ENCODE measurements at regions not wholly inside any gene's neighbourhood (a gene's known extent, or its start where the extent isn't known, plus 50 kb on each side); places are given as distances from the start of the nearest gene placed in this dataset.
A peak's percentile ranks its signal among the peaks of the same experiment; 100 is the strongest.

DNA sequence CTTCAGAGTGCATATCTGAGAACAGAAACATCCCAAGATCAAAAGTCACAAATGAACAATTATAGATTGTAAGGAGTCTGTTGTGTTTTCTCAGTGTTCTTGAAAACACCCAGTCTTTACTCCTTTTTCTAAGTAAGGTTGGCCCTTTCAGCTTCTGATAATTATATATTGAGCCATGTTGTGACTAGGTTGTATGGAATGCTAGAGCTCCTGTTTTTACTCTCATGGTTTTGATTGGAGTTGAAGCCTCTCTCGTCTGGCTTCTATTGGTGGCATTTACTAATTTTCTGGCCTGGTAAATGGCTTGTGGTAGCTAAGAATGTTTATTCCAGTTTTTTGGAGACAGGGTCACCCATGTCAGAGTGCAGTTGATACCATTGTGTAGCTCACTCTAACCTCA, 84.7 kb downstream of the NDUFS5 start:
- H3K9ac ChIP-seq (ENCODE audit: insufficient read depth, low read length, poor library complexity, severe bottlenecking) = no peak overlapping the region
- H3K9me3 ChIP-seq (replicated peaks in 1 of 2; ENCODE audit: control insufficient read depth in 1 of 2, insufficient read depth in 1 of 2, low read length in 2 of 2) = no peaks in the 10 kb centered on the region
- no peak for DNase-seq
- peaks cover 11 to 18% of the 10 kb centered on the region in 2 donors for H3K4me1 ChIP-seq (ENCODE audit: control insufficient read depth in 1 of 2, insufficient read depth in 2 of 2, low read length in 2 of 2)
- H3K4me3 ChIP-seq (replicated peaks in 1 of 3; ENCODE audit: low read depth in 2 of 3, low read length in 3 of 3) = no peak overlapping the region
- no peak overlapping the region for H3K27ac Mint-ChIP-seq
- peaks cover 2 to 23% of the 10 kb centered on the region in 2 donors for H3K27me3 ChIP-seq (ENCODE audit: control insufficient read depth in 2 of 2, insufficient read depth in 2 of 2, low read length in 2 of 2)
- no CpG with 5 or more reads among the region's 1 CpG for WGBS (ENCODE audit: insufficient coverage)
- peaks cover 10% of the 10 kb centered on the region for H3K79me2 ChIP-seq (ENCODE audit: insufficient read depth, low read length)
- no peak overlapping the region for H3K27ac ChIP-seq (ENCODE audit: low read depth in 1 of 2, low read length in 2 of 2)
- peaks cover 0 to 5% (median 0%) of the 10 kb centered on the region in 7 donors for H3K9me3 Mint-ChIP-seq
- H2AFZ ChIP-seq (ENCODE audit: insufficient read depth, low read depth, low read length, poor library complexity, severe bottlenecking) = no peak overlapping the region
- H3K27me3 Mint-ChIP-seq (ENCODE audit: low read depth in 3 of 3) = peaks cover 4 to 9% (median 7%) of the 10 kb centered on the region in 3 donors
- no peak overlapping the region for H3K4me2 ChIP-seq (replicated peaks; ENCODE audit: extremely low read depth, low read length, poor library complexity, severe bottlenecking)
- H3K36me3 ChIP-seq (replicated peaks in 1 of 2; ENCODE audit: control insufficient read depth in 1 of 2, insufficient read depth in 2 of 2, low read length in 2 of 2) = no peaks in the 10 kb centered on the region
- peaks cover 0 to 4% of the 10 kb centered on the region in 2 donors for H3K36me3 Mint-ChIP-seq
- peaks cover 39% of the 10 kb centered on the region for H4K20me1 ChIP-seq (ENCODE audit: insufficient read depth, low read length)
- intact Hi-C loops (cut with micrococcal nuclease) = no loop called here
- peaks cover 5% of the 10 kb centered on the region for H3K4me1 Mint-ChIP-seq
- no peak overlapping the region for H3K4me3 Mint-ChIP-seq
- TF ChIP-seq, protein P1, sequence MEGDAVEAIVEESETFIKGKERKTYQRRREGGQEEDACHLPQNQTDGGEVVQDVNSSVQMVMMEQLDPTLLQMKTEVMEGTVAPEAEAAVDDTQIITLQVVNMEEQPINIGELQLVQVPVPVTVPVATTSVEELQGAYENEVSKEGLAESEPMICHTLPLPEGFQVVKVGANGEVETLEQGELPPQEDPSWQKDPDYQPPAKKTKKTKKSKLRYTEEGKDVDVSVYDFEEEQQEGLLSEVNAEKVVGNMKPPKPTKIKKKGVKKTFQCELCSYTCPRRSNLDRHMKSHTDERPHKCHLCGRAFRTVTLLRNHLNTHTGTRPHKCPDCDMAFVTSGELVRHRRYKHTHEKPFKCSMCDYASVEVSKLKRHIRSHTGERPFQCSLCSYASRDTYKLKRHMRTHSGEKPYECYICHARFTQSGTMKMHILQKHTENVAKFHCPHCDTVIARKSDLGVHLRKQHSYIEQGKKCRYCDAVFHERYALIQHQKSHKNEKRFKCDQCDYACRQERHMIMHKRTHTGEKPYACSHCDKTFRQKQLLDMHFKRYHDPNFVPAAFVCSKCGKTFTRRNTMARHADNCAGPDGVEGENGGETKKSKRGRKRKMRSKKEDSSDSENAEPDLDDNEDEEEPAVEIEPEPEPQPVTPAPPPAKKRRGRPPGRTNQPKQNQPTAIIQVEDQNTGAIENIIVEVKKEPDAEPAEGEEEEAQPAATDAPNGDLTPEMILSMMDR (IDR thresholded peaks at IDR 0.05) = no peak

DNA sequence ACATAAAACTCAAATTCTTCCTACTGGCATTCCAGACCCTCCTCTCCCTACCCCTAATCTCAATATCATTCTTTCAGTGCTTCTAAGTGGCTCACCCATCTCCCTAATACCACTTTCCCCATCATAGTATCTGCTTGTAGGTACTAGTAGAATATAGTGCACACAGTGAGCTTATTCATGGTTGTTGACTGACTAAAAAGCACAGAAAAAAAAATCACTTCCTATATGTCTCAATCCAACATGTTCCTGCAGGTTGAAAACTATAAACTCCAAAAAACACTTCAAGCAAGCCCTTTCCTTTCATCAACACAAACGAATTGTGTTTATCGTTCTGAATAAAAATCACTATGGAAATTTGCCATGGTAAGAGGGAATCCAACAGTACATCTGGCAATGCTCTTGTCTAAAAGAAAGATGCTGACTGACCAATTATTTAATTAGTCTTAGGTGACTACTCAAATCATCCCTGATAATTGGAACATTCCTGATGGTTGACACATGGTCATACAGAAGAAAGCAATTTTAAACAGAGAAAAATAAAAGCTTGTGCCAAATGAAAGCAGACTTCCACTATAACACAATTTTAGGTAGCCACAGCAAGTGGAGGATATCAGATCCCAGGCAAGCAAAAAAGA, 87.1 kb downstream of the NDUFS5 start:
- no peak overlapping the region for H3K4me3 ChIP-seq (replicated peaks in 1 of 3; ENCODE audit: low read depth in 2 of 3, low read length in 3 of 3)
- TF ChIP-seq, protein P1 (IDR thresholded peaks at IDR 0.05) = no peak
- Mint-ChIP-seq H3K4me3 (no peak overlapping the region), H3K9me3 (peaks cover 0 to 3% (median 0%) of the 10 kb centered on the region in 7 donors), H3K27me3 (ENCODE audit: low read depth in 3 of 3) (peaks cover 0 to 3% (median 2%) of the 10 kb centered on the region in 3 donors), H3K4me1 (peaks cover 5% of the 10 kb centered on the region), H3K36me3 (peaks cover 0 to 2% of the 10 kb centered on the region in 2 donors), H3K27ac (peak overlapping the region in 1 of 7 donors; percentile 23)
- H3K9me3 ChIP-seq (replicated peaks in 1 of 2; ENCODE audit: control insufficient read depth in 1 of 2, insufficient read depth in 1 of 2, low read length in 2 of 2) = no peaks in the 10 kb centered on the region
- intact Hi-C loops (cut with micrococcal nuclease) = no loop called here
- no peak for DNase-seq
- no peak overlapping the region for H2AFZ ChIP-seq (ENCODE audit: insufficient read depth, low read depth, low read length, poor library complexity, severe bottlenecking)
- H3K4me2 ChIP-seq (replicated peaks; ENCODE audit: extremely low read depth, low read length, poor library complexity, severe bottlenecking) = no peak overlapping the region
- no CpG with 5 or more reads among the region's 2 CpGs for WGBS (ENCODE audit: insufficient coverage)
- H3K27ac ChIP-seq (ENCODE audit: low read depth in 1 of 2, low read length in 2 of 2) = no peak overlapping the region
- H4K20me1 ChIP-seq (ENCODE audit: insufficient read depth, low read length) = peaks cover 40% of the 10 kb centered on the region
- H3K9ac ChIP-seq (ENCODE audit: insufficient read depth, low read length, poor library complexity, severe bottlenecking) = no peak overlapping the region
- H3K4me1 ChIP-seq (ENCODE audit: control insufficient read depth in 1 of 2, insufficient read depth in 2 of 2, low read length in 2 of 2) = no peaks in the 10 kb centered on the region
- no peaks in the 10 kb centered on the region for H3K36me3 ChIP-seq (replicated peaks in 1 of 2; ENCODE audit: control insufficient read depth in 1 of 2, insufficient read depth in 2 of 2, low read length in 2 of 2)
- peaks cover 0 to under 1% of the 10 kb centered on the region in 2 donors for H3K27me3 ChIP-seq (ENCODE audit: control insufficient read depth in 2 of 2, insufficient read depth in 2 of 2, low read length in 2 of 2)
- H3K79me2 ChIP-seq (ENCODE audit: insufficient read depth, low read length) = no peaks in the 10 kb centered on the region

Measured in CD14-positive monocyte (primary cell).